ENCODE measurements at regions not wholly inside any gene's neighbourhood (a gene's known extent, or its start where the extent isn't known, plus 50 kb on each side); places are given as distances from the start of the nearest gene placed in this dataset.

DNA sequence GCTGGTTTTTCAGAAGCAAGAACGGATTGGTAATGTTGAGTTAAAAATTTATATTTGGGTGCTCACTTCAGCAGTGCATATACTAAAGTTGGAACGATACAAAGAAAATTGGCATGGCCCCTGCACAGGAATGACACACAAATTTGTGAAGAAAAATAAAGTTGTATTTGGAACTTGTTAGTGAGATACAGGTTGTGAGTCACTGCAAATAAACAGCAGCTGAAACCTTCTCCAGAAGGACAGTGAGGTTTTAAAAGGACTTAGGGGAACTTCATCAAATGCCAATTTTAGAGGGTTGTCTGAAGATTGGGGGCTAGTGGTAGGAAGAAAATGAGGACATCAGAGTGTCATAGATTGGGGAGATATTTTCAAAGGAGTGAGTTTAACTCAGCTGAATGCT is 79.7 kb upstream of the ELOVL6 start:
- TF ChIP-seq, protein P1, sequence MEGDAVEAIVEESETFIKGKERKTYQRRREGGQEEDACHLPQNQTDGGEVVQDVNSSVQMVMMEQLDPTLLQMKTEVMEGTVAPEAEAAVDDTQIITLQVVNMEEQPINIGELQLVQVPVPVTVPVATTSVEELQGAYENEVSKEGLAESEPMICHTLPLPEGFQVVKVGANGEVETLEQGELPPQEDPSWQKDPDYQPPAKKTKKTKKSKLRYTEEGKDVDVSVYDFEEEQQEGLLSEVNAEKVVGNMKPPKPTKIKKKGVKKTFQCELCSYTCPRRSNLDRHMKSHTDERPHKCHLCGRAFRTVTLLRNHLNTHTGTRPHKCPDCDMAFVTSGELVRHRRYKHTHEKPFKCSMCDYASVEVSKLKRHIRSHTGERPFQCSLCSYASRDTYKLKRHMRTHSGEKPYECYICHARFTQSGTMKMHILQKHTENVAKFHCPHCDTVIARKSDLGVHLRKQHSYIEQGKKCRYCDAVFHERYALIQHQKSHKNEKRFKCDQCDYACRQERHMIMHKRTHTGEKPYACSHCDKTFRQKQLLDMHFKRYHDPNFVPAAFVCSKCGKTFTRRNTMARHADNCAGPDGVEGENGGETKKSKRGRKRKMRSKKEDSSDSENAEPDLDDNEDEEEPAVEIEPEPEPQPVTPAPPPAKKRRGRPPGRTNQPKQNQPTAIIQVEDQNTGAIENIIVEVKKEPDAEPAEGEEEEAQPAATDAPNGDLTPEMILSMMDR (IDR thresholded peaks at IDR 0.05; ENCODE audit: low read depth, low read length) = no peak
- TF ChIP-seq MYC (IDR thresholded peaks at IDR 0.05; ENCODE audit: low read depth, low read length) = no peak
- TF ChIP-seq POLR2A (IDR thresholded peaks at IDR 0.05; ENCODE audit: extremely low read depth, insufficient read length) = no peak
